ENCODE measurements at regions not wholly inside any gene's neighbourhood (a gene's known extent, or its start where the extent isn't known, plus 50 kb on each side); places are given as distances from the start of the nearest gene placed in this dataset.
"Not testable (repeated sequence)": the region's sequence is repeated elsewhere in the genome, so short reads cannot be mapped to it uniquely, and the experiment has no call there.

DNA sequence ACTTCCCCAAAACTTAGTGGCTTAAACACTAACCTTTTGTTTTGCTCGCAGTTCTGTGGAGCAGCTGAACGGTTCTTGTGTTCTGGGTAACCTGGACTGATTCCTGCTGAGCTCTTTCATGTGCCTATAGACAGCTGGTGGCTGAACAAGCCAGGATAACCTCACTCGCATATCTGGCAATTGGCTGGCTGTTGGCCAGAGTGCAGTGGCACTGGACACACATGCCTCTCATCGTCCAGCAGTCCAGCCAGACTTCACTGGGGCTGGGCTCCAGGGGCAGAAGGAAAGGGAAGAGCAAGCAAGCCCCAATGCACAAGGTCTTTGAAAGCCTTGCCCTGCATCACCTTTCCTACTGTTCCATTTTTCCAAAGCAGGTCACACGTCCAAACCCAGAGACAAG, 53.6 kb upstream of the GATA2 start:
- no peaks in the 10 kb centered on the region for H3K27me3 ChIP-seq (ENCODE audit: control insufficient read depth in 1 of 2, insufficient read depth in 2 of 2, low read length in 1 of 2)
- ATAC-seq (ENCODE audit: low FRiP score): no peak
- no peaks in the 10 kb centered on the region for H3K36me3 ChIP-seq (ENCODE audit: control insufficient read depth in 1 of 2, insufficient read depth in 2 of 2, low read length in 1 of 2)
- 77 to 78% methylated on average over 5 of the region's 5 CpGs for WGBS, 2 donors
- no peak overlapping the region for H3K27ac ChIP-seq (ENCODE audit: low read depth in 1 of 2, low read length in 2 of 2)
- intact Hi-C loops (cut with DNase I): no loop called here
- DNase-seq: no peak
- no peaks in the 10 kb centered on the region for H3K4me1 ChIP-seq (ENCODE audit: control insufficient read depth in 1 of 2, insufficient read depth in 2 of 2, low read length in 2 of 2)
- no peaks in the 10 kb centered on the region for H3K9me3 ChIP-seq (ENCODE audit: control insufficient read depth, low read length)
- no peak overlapping the region for H3K4me3 ChIP-seq (ENCODE audit: low read length in 2 of 2)

DNA sequence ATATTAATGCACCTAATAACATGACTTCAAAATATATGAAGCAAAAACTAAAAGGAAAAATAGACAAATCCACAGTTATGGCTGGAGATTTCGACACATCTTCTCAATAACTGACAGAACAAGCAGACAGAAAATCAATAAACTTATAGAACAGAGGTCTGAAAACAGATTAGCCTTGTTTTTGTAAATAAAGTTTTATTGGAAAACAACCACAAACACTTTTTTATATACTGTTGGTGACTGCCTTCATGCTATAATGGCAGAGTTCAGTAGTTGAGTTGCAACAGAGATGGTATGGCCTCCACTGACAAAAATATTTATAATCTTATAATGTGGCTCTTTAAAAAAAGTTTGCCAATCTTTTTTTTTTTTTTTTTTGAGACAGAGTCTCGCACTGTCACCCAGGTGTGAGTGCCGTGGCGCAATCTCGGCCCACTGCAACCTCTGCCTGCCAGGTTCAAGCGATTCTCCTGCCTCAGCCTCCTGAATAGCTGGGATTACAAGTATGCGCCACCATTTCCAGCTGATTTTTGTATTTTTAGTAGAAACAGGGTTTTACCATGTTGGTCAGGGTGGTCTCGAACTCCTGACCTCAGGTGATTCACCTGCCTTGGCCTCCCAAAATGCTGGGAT, 52.2 kb upstream of the GATA2 start:
- Histone ChIP-seq H3K4me3 (ENCODE audit: low read length in 2 of 2) (no peak overlapping the region), H3K27ac (ENCODE audit: low read depth in 1 of 2, low read length in 2 of 2) (no peak overlapping the region), H3K36me3 (ENCODE audit: control insufficient read depth in 1 of 2, insufficient read depth in 2 of 2, low read length in 1 of 2) (no peaks in the 10 kb centered on the region), H3K9me3 (ENCODE audit: control insufficient read depth, low read length) (no peaks in the 10 kb centered on the region), H3K27me3 (ENCODE audit: control insufficient read depth in 1 of 2, insufficient read depth in 2 of 2, low read length in 1 of 2) (no peaks in the 10 kb centered on the region), H3K4me1 (ENCODE audit: control insufficient read depth in 1 of 2, insufficient read depth in 2 of 2, low read length in 2 of 2) (no peaks in the 10 kb centered on the region)
- intact Hi-C loops (cut with DNase I): no loop called here
- WGBS, 2 donors: 87 to 90% methylated on average over 8 of the region's 8 CpGs
- DNase-seq (no peak), ATAC-seq (ENCODE audit: low FRiP score) (no peak)

DNA sequence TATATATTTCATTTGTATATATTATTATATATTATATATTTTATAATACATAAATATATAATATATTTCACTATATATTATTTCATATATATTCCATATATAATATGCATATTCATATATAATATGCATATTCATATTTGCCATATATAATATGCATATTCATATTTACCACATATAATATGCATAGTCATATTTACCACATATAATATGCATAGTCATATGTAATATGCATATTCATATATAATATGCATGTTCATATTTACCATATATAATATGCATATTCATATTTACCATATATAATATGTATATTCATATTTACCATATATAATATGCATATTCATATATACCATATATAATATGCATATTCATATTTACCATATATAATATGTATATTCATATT, 51.2 kb upstream of the GATA2 start:
- H3K4me1 ChIP-seq (ENCODE audit: control insufficient read depth in 1 of 2, insufficient read depth in 2 of 2, low read length in 2 of 2): no peaks in the 10 kb centered on the region
- no peaks in the 10 kb centered on the region for H3K9me3 ChIP-seq (ENCODE audit: control insufficient read depth, low read length)
- H3K27ac ChIP-seq (ENCODE audit: low read depth in 1 of 2, low read length in 2 of 2): no peak overlapping the region
- DNase-seq (no peak), ATAC-seq (ENCODE audit: low FRiP score) (no peak)
- no peaks in the 10 kb centered on the region for H3K36me3 ChIP-seq (ENCODE audit: control insufficient read depth in 1 of 2, insufficient read depth in 2 of 2, low read length in 1 of 2)
- H3K4me3 ChIP-seq (ENCODE audit: low read length in 2 of 2): no peak overlapping the region
- intact Hi-C loops (cut with DNase I): no loop called here
- no peaks in the 10 kb centered on the region for H3K27me3 ChIP-seq (ENCODE audit: control insufficient read depth in 1 of 2, insufficient read depth in 2 of 2, low read length in 1 of 2)

DNA sequence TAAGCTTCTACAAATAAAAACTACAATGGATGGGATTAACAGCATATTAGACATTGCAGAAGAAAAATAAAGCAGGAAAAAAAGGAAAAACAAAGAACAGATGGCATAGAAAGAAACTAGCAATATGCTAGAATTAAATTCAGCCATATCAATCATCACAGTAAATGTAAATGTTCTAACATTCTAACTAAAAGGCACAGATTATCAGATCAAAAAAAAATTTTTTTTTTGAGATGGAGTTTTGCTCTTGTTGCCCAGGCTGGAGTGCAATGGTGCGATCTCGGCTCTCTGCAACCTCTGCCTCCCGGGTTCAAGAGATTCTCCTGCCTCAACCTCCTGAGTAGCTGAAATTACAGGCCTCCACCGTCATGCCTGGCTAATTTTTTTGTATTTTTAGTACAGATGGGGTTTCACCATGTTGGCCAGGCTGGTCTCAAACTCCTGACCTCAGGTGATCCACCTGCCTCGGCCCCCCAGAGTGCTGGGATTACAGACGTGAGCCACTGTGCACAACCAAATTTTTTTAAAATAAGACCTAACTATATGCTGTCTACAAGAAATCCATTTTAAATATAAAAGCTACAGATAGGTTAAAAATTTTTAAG, 50.7 kb upstream of the GATA2 start:
- H3K36me3 ChIP-seq (ENCODE audit: control insufficient read depth in 1 of 2, insufficient read depth in 2 of 2, low read length in 1 of 2); intact Hi-C loops (cut with DNase I); H3K27me3 ChIP-seq (ENCODE audit: control insufficient read depth in 1 of 2, insufficient read depth in 2 of 2, low read length in 1 of 2); H3K4me1 ChIP-seq (ENCODE audit: control insufficient read depth in 1 of 2, insufficient read depth in 2 of 2, low read length in 2 of 2); H3K9me3 ChIP-seq (ENCODE audit: control insufficient read depth, low read length); DNase-seq; ATAC-seq (ENCODE audit: low FRiP score); H3K27ac ChIP-seq (ENCODE audit: low read depth in 1 of 2, low read length in 2 of 2); H3K4me3 ChIP-seq (ENCODE audit: low read length in 2 of 2): not testable (repeated sequence)
- WGBS, 2 donors: 86 to 87% methylated on average over 6 of the region's 6 CpGs
